ENCODE measurements at regions not wholly inside any gene's neighbourhood (a gene's known extent, or its start where the extent isn't known, plus 50 kb on each side); places are given as distances from the start of the nearest gene placed in this dataset.

DNA sequence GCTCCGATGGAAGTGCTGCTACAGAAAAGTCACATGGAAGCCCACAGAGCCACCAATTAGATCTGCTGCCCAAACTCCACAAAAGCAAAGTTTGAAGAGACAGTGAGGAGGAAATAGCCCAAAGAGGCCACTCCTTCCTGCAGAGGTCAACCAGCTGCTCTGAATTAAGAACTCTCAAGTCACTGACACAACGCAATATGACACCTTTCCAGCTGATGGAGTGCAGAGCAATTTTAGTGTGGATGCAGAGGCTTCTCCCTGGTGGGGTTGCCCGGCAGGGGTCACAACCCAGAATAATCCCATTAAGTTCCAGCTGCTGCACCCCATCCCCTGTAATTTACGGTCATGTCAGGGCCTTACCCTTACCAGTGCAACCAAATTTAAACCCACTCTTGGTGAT, 361.9 kb upstream of the JARID2 start:
- intact Hi-C loops (cut with micrococcal nuclease; ENCODE audit: unreplicated experiment) (no loop called here), in situ Hi-C loops (cut with HindIII; ENCODE audit: extremely low pct_ligation_motif_present, low pct_unique_long_range_greater_than_20kb) (no loop called here)
- no peak overlapping the region for H3K4me3 ChIP-seq (replicated peaks in 1 of 3; ENCODE audit: insufficient read depth in 1 of 3, low read depth in 2 of 3, low read length in 3 of 3)
- ChIA-PET POLR2A (no interaction called here), CTCF (ENCODE audit: low intra/inter-chr PET ratio, low total read pairs) (no interaction called here)
- no peaks in the 10 kb centered on the region for H3K27me3 ChIP-seq (ENCODE audit: control insufficient read depth in 1 of 2, insufficient read depth in 2 of 2, low read length in 2 of 2)
- ATAC-seq (no peak), FAIRE-seq (no peak), DNase-seq (ENCODE audit: low spot score) (no peak)
- no peaks in the 10 kb centered on the region for H3K4me1 ChIP-seq (ENCODE audit: insufficient read depth, low read length)
- H2AFZ ChIP-seq (ENCODE audit: low read length) = no peak overlapping the region
- no peaks in the 10 kb centered on the region for H3K36me3 ChIP-seq (replicated peaks in 1 of 2; ENCODE audit: control insufficient read depth in 1 of 2, insufficient read depth in 2 of 2, low read length in 2 of 2)
- H3K79me2 ChIP-seq (ENCODE audit: insufficient read depth, low read length) = no peaks in the 10 kb centered on the region
- WGBS (ENCODE audit: low lambda C conversion rate) = 77% methylated on average over 4 of the region's 4 CpGs
- H4K20me1 ChIP-seq (ENCODE audit: insufficient read depth, low read length) = no peaks in the 10 kb centered on the region
- H3K9me3 ChIP-seq (ENCODE audit: low read length) = no peaks in the 10 kb centered on the region
- no peak overlapping the region for H3K9ac ChIP-seq (ENCODE audit: insufficient read depth, low read depth, low read length)
- no peak overlapping the region for H3K27ac ChIP-seq (ENCODE audit: extremely low read length, insufficient read depth, low read length)
- no TSS peak for BruUV-seq (replicated peaks)
- no peak overlapping the region for H3K4me2 ChIP-seq (ENCODE audit: low read depth, low read length)
- TF ChIP-seq, protein P1, sequence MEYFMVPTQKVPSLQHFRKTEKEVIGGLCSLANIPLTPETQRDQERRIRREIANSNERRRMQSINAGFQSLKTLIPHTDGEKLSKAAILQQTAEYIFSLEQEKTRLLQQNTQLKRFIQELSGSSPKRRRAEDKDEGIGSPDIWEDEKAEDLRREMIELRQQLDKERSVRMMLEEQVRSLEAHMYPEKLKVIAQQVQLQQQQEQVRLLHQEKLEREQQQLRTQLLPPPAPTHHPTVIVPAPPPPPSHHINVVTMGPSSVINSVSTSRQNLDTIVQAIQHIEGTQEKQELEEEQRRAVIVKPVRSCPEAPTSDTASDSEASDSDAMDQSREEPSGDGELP (IDR thresholded peaks at IDR 0.05; ENCODE audit: borderline replicate concordance, low read depth) = no peak
- TF ChIP-seq ATF7 (IDR thresholded peaks at IDR 0.05) (no peak), ATF7 (CRISPR knock-in tag; IDR thresholded peaks at IDR 0.05) (no peak), CBFB (CRISPR knock-in tag; IDR thresholded peaks at IDR 0.05) (no peak), EEA1 (CRISPR knock-in tag; IDR thresholded peaks at IDR 0.05; ENCODE audit: borderline replicate concordance) (no peak), ZNF225 (CRISPR knock-in tag; IDR thresholded peaks at IDR 0.05) (no peak), TOPORS (CRISPR knock-in tag; IDR thresholded peaks at IDR 0.05) (no peak), WIZ (CRISPR knock-in tag; IDR thresholded peaks at IDR 0.05) (no peak), TP53 (CRISPR knock-in tag; conservative IDR thresholded peaks at IDR 0.05) (no peak), NBN (conservative IDR thresholded peaks at IDR 0.05) (no peak), KDM6A (CRISPR knock-in tag; IDR thresholded peaks at IDR 0.05; ENCODE audit: low read depth) (no peak), ZBTB7B (CRISPR knock-in tag; IDR thresholded peaks at IDR 0.05) (no peak), TAF1 (CRISPR knock-in tag; IDR thresholded peaks at IDR 0.05) (no peak)
- TF ChIP-seq, protein P2, sequence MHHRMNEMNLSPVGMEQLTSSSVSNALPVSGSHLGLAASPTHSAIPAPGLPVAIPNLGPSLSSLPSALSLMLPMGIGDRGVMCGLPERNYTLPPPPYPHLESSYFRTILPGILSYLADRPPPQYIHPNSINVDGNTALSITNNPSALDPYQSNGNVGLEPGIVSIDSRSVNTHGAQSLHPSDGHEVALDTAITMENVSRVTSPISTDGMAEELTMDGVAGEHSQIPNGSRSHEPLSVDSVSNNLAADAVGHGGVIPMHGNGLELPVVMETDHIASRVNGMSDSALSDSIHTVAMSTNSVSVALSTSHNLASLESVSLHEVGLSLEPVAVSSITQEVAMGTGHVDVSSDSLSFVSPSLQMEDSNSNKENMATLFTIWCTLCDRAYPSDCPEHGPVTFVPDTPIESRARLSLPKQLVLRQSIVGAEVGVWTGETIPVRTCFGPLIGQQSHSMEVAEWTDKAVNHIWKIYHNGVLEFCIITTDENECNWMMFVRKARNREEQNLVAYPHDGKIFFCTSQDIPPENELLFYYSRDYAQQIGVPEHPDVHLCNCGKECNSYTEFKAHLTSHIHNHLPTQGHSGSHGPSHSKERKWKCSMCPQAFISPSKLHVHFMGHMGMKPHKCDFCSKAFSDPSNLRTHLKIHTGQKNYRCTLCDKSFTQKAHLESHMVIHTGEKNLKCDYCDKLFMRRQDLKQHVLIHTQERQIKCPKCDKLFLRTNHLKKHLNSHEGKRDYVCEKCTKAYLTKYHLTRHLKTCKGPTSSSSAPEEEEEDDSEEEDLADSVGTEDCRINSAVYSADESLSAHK (CRISPR knock-in tag; IDR thresholded peaks at IDR 0.05; ENCODE audit: borderline replicate concordance) = no peak
- TF ChIP-seq, protein P3, sequence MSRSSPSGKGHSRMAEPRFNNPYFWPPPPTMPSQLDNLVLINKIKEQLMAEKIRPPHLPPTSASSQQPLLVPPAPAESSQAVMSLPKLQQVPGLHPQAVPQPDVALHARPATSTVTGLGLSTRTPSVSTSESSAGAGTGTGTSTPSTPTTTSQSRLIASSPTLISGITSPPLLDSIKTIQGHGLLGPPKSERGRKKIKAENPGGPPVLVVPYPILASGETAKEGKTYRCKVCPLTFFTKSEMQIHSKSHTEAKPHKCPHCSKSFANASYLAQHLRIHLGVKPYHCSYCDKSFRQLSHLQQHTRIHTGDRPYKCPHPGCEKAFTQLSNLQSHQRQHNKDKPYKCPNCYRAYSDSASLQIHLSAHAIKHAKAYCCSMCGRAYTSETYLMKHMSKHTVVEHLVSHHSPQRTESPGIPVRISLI (CRISPR knock-in tag; IDR thresholded peaks at IDR 0.05; ENCODE audit: borderline replicate concordance) = no peak
- TF ChIP-seq, protein P4, sequence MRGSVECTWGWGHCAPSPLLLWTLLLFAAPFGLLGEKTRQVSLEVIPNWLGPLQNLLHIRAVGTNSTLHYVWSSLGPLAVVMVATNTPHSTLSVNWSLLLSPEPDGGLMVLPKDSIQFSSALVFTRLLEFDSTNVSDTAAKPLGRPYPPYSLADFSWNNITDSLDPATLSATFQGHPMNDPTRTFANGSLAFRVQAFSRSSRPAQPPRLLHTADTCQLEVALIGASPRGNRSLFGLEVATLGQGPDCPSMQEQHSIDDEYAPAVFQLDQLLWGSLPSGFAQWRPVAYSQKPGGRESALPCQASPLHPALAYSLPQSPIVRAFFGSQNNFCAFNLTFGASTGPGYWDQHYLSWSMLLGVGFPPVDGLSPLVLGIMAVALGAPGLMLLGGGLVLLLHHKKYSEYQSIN (CRISPR knock-in tag; IDR thresholded peaks at IDR 0.05; ENCODE audit: borderline replicate concordance) = no peak
- TF ChIP-seq, protein P5, sequence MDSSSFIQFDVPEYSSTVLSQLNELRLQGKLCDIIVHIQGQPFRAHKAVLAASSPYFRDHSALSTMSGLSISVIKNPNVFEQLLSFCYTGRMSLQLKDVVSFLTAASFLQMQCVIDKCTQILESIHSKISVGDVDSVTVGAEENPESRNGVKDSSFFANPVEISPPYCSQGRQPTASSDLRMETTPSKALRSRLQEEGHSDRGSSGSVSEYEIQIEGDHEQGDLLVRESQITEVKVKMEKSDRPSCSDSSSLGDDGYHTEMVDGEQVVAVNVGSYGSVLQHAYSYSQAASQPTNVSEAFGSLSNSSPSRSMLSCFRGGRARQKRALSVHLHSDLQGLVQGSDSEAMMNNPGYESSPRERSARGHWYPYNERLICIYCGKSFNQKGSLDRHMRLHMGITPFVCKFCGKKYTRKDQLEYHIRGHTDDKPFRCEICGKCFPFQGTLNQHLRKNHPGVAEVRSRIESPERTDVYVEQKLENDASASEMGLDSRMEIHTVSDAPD (CRISPR knock-in tag; IDR thresholded peaks at IDR 0.05) = no peak
- TF ChIP-seq, protein P6, sequence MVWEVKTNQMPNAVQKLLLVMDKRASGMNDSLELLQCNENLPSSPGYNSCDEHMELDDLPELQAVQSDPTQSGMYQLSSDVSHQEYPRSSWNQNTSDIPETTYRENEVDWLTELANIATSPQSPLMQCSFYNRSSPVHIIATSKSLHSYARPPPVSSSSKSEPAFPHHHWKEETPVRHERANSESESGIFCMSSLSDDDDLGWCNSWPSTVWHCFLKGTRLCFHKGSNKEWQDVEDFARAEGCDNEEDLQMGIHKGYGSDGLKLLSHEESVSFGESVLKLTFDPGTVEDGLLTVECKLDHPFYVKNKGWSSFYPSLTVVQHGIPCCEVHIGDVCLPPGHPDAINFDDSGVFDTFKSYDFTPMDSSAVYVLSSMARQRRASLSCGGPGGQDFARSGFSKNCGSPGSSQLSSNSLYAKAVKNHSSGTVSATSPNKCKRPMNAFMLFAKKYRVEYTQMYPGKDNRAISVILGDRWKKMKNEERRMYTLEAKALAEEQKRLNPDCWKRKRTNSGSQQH (CRISPR knock-in tag; IDR thresholded peaks at IDR 0.05; ENCODE audit: low read depth) = no peak

Measured in HepG2 (cell line).